ENCODE measurements at regions not wholly inside any gene's neighbourhood (a gene's known extent, or its start where the extent isn't known, plus 50 kb on each side); places are given as distances from the start of the nearest gene placed in this dataset.

DNA sequence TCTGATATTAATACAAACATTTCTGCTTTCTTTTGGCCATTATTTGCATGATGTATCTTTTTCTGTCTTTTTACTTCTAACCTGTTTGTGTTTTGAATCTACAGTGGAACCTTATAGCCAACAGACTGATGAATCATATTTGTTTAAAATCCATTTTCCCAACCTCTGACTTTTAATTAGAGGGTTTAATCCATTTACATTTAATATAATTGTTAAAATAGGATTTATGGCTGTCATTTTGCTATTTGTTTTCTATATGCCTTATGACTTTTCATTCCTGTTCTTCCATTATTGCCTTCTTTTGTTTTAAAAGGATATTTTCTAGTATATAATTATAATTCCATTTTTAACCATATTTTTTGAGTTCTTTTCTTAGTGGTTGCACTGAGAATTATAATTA lies 286.1 kb downstream of the ZNF621 start:
- TF ChIP-seq CTCF (IDR thresholded peaks at IDR 0.05) (no peak), POLR2AphosphoS5 (IDR thresholded peaks at IDR 0.05) (no peak)

Data from breast epithelium (tissue), 3 donors.